Breast epithelium (tissue), 3 donors: ENCODE measurements at regions not wholly inside any gene's neighbourhood (a gene's known extent, or its start where the extent isn't known, plus 50 kb on each side); places are given as distances from the start of the nearest gene placed in this dataset.

Experiments used
- POLR2A ChIP-seq: fragments of 450-650 bp; IDR thresholded peaks from one replicate; pipeline ENCODE4 v1.6.1; 2016; ENCODE audit warnings: antibody characterized with exemption, mild to moderate bottlenecking, moderate library complexity
- POLR2AphosphoS5 ChIP-seq, 3 donors: sonication (generic); formaldehyde crosslinking; IDR thresholded peaks; one replicate each; pipeline ENCODE4 v1.6.1; 2017; ENCODE audit warnings: antibody characterized with exemption in 3 of 3
- TF ChIP-seq, protein P1 (sequence below), 3 donors: fragments of 450-650 bp; IDR thresholded peaks; one replicate each; pipeline ENCODE4 v1.5.1; 2016 to 2017; ENCODE audit warnings: antibody characterized with exemption in 3 of 3, mild to moderate bottlenecking in 3 of 3, moderate library complexity in 3 of 3

DNA sequence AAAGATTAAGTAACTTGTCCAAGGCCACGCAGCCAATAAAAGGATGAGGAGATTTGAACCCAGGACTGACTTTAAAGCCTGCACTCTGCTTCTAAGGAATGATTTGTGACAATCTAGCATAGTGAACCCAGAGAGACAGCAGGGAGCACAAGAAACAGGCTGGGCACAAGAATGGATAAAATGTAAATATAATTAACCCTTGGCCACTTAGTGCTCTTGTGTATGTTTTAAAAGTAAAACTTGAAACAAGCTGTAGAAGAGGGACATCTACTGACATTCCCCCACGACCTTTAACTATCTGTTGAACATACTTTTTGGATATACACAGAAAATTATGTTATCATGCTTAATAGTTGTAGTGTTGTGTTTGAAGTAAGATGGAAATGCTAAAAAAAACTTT, 141.9 kb upstream of the PMFBP1 start:
- TF ChIP-seq POLR2A (no peak), POLR2AphosphoS5 (IDR thresholded peaks at IDR 0.05) (no peak)
- TF ChIP-seq, protein P1, sequence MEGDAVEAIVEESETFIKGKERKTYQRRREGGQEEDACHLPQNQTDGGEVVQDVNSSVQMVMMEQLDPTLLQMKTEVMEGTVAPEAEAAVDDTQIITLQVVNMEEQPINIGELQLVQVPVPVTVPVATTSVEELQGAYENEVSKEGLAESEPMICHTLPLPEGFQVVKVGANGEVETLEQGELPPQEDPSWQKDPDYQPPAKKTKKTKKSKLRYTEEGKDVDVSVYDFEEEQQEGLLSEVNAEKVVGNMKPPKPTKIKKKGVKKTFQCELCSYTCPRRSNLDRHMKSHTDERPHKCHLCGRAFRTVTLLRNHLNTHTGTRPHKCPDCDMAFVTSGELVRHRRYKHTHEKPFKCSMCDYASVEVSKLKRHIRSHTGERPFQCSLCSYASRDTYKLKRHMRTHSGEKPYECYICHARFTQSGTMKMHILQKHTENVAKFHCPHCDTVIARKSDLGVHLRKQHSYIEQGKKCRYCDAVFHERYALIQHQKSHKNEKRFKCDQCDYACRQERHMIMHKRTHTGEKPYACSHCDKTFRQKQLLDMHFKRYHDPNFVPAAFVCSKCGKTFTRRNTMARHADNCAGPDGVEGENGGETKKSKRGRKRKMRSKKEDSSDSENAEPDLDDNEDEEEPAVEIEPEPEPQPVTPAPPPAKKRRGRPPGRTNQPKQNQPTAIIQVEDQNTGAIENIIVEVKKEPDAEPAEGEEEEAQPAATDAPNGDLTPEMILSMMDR (IDR thresholded peaks at IDR 0.05) = no peak
